Osteocyte (in vitro differentiated cells): ENCODE measurements at regions not wholly inside any gene's neighbourhood (a gene's known extent, or its start where the extent isn't known, plus 50 kb on each side); places are given as distances from the start of the nearest gene placed in this dataset.
"Not testable (repeated sequence)": the region's sequence is repeated elsewhere in the genome, so short reads cannot be mapped to it uniquely, and the experiment has no call there.

ENCODE experiments used
- DNase-seq: peaks from one replicate; pipeline ENCODE4 v3.0.0; 2021; ENCODE audit warnings: mixed read lengths; ENCODE audit not compliant: unreplicated experiment; ENCODE audit errors: extremely low spot score
- H3K27ac Mint-ChIP-seq: one replicate; pipeline ENCODE4 v1.8.0; 2021; ENCODE audit warnings: mild to moderate bottlenecking, mixed read lengths; ENCODE audit not compliant: unreplicated experiment
- H3K27me3 Mint-ChIP-seq: one replicate; pipeline ENCODE4 v1.8.0; 2021; ENCODE audit warnings: mixed read lengths; ENCODE audit not compliant: unreplicated experiment
- H3K36me3 Mint-ChIP-seq: one replicate; pipeline ENCODE4 v1.8.0; 2021; ENCODE audit warnings: mixed read lengths; ENCODE audit not compliant: unreplicated experiment
- H3K4me1 Mint-ChIP-seq: one replicate; pipeline ENCODE4 v1.8.0; 2021; ENCODE audit warnings: mixed read lengths; ENCODE audit not compliant: unreplicated experiment
- H3K4me3 Mint-ChIP-seq: one replicate; pipeline ENCODE4 v1.8.0; 2021; ENCODE audit warnings: mild to moderate bottlenecking, moderate library complexity, mixed read lengths; ENCODE audit not compliant: unreplicated experiment
- H3K9me3 Mint-ChIP-seq: one replicate; pipeline ENCODE4 v1.8.0; 2021; ENCODE audit warnings: mixed read lengths; ENCODE audit not compliant: unreplicated experiment
- TF ChIP-seq, protein P1 (sequence below): fragments of 200-600 bp; sonication (generic); IDR thresholded peaks from 2 replicates; pipeline ENCODE4 v1.5.0; 2021; ENCODE audit warnings: antibody characterized with exemption, mild to moderate bottlenecking, moderate library complexity

DNA sequence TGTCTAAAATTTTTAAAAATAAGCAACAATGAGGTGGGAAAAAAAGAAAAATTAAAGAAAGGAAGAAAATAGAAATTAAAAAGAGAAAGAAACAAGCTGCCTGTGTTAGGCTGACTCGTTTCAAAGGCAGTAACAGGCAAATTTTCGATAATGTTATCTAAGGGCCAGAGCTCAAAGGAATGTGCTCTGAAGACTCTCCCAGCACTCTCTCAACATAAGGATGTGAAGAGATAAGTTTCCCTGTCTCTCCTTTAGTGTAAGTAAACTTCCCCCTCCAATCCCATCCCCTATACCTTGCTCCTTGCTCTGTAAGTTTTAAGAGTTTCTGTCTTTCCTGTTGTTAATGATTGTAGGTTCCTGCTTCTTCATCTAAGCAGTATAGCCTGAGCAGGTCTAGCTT is 172.8 kb downstream of the TEX13C start:
- Mint-ChIP-seq H3K9me3 (peaks cover 24% of the 10 kb centered on the region), H3K27me3 (no peaks in the 10 kb centered on the region), H3K4me3 (no peak overlapping the region), H3K4me1 (no peaks in the 10 kb centered on the region), H3K27ac (no peak overlapping the region), H3K36me3 (no peaks in the 10 kb centered on the region)
- TF ChIP-seq, protein P1, sequence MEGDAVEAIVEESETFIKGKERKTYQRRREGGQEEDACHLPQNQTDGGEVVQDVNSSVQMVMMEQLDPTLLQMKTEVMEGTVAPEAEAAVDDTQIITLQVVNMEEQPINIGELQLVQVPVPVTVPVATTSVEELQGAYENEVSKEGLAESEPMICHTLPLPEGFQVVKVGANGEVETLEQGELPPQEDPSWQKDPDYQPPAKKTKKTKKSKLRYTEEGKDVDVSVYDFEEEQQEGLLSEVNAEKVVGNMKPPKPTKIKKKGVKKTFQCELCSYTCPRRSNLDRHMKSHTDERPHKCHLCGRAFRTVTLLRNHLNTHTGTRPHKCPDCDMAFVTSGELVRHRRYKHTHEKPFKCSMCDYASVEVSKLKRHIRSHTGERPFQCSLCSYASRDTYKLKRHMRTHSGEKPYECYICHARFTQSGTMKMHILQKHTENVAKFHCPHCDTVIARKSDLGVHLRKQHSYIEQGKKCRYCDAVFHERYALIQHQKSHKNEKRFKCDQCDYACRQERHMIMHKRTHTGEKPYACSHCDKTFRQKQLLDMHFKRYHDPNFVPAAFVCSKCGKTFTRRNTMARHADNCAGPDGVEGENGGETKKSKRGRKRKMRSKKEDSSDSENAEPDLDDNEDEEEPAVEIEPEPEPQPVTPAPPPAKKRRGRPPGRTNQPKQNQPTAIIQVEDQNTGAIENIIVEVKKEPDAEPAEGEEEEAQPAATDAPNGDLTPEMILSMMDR, result no peak
- no peak for DNase-seq

DNA sequence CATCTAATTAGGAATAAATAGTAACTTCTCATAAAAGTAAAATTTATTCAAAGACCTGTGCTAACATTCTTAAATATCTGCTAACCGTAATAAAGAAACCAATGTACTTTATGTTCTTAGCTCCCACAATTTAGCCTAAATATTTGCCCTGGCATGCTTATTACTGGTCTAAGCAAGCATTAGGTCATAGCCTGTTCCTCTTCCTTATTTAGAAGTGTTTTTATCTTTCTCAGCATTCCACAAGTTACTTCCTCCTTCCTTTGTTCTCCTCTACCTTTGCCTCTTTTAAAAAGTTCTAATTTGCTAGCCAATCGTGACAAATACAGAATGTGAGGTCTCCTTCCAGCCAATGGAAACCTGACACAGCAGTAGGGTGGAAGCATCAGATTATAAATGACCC is 173.3 kb downstream of the TEX13C start:
- H3K4me1 Mint-ChIP-seq, H3K36me3 Mint-ChIP-seq, H3K27ac Mint-ChIP-seq, H3K27me3 Mint-ChIP-seq, DNase-seq, H3K4me3 Mint-ChIP-seq: not testable (repeated sequence)
- H3K9me3 Mint-ChIP-seq, result peaks cover 24% of the 10 kb centered on the region

DNA sequence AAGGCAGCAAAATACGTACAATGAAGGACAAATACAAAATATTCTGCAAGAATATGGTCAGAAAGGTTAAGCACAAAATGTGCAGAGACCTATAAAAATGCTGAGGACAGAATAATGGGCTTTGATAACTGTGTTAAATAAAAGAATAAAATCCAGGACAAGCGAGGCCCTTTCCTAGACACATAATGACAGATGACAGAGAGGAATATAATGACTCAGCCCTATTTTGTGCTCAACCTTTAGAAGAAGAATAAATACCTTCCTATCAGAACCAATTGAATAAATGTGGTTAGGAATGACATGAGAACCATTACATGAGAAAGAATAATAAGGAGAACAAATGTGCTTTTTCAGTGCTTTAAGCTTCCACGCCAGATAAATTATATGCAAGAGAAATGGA is 178.0 kb downstream of the TEX13C start:
- DNase-seq, result no peak
- Mint-ChIP-seq H3K4me1 (no peaks in the 10 kb centered on the region), H3K36me3 (no peaks in the 10 kb centered on the region), H3K4me3 (no peak overlapping the region), H3K27me3 (no peaks in the 10 kb centered on the region), H3K27ac (no peak overlapping the region), H3K9me3 (peaks cover 37% of the 10 kb centered on the region)
- TF ChIP-seq, protein P1, result no peak

DNA sequence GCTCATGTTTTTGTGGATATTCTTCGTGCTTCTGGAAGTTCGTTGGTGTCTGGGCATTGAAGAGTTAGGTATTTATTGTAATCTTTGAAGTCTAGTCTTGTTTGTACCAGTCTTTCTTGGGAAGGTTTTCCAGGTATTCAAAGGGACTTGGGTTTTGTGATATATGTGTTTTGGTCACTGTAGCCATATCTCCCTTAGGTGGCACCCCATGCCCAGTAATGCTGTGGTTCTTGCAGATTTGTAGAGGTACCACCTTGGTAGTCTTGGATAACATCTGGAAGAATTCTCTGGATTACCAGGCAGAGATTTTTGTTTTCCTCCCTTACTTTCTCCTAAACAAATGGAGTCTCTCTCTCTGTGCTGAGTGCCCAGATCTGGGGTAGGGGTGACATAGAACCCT is 184.1 kb downstream of the TEX13C start:
- DNase-seq, result no peak
- Mint-ChIP-seq H3K27me3 (no peaks in the 10 kb centered on the region), H3K27ac (no peak overlapping the region), H3K4me1 (no peaks in the 10 kb centered on the region), H3K9me3 (peaks cover 51% of the 10 kb centered on the region), H3K4me3 (no peak overlapping the region), H3K36me3 (no peaks in the 10 kb centered on the region)
- TF ChIP-seq, protein P1, result no peak

DNA sequence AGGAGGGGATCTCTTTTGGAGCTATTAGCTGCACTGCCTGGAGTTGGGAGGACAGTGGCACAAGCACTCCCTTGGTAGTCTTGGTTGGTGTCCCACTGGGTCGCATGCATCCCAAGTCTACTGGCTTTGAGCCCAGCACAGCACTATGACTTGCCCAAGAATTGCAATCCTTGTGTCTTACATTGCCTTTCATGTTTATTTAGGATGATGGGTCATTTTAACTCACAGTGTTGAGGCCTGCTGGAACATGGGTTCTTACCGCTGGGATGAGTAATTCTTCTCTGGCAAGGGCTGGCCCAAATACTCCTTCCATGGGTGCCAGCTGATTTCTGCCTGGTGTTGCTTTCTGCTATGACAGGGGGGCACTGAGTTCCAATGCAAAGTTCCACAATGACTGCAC is 185.5 kb downstream of the TEX13C start:
- DNase-seq, result no peak
- Mint-ChIP-seq H3K9me3 (peaks cover 57% of the 10 kb centered on the region), H3K27ac (no peak overlapping the region), H3K4me1 (no peaks in the 10 kb centered on the region), H3K27me3 (no peaks in the 10 kb centered on the region), H3K4me3 (no peak overlapping the region), H3K36me3 (no peaks in the 10 kb centered on the region)
- TF ChIP-seq, protein P1, result no peak

DNA sequence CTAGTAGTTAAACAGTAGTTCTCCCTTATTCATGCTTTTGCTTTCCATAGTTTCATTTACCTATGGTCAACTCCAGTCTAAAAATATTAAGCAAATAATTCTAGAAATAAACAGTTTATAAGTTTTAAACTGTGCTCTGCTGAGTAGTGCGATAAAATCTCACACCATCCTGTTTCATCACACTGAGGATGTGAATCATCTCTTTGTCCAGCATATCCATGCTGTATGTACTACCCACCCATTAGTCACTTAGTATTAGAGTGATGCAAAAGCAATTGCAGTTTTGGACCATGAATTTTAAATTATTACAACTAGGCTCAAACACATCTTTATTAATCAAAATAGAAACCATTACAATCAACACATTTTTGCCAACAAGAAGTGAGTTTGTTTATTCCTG is 187.4 kb downstream of the TEX13C start:
- no peaks in the 10 kb centered on the region for H3K4me1 Mint-ChIP-seq
- DNase-seq, result no peak

More for the DNA sequence above, 187.4 kb downstream of the TEX13C start:
- TF ChIP-seq, protein P1, result no peak
- Mint-ChIP-seq H3K4me3 (no peak overlapping the region), H3K27ac (no peak overlapping the region), H3K36me3 (no peaks in the 10 kb centered on the region), H3K27me3 (no peaks in the 10 kb centered on the region), H3K9me3 (peaks cover 46% of the 10 kb centered on the region)
